ENCODE measurements at regions not wholly inside any gene's neighbourhood (a gene's known extent, or its start where the extent isn't known, plus 50 kb on each side); places are given as distances from the start of the nearest gene placed in this dataset.

DNA sequence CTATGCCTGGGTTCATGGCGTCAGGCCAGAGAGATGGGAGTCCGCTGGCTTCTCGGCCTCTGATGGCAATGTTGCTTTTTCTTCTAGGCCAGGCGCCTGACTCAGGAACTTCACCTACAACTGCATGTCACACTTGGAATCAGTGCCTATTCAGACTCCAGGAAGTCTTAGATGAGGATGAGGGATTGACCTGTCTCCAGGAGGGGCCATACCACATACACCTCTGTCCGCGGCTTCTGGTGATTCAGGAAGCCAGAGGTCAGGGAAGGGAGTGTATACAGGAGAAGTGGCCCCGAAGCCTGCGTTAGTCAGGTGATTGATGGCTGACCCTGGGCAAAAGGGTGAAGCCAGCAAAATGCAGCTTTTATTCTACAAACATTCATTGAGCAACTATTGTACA, 109.1 kb upstream of the RMDN2 start:
- TF ChIP-seq CEBPB (IDR thresholded peaks at IDR 0.05; ENCODE audit: low read depth) (no peak), CBX3 (IDR thresholded peaks at IDR 0.05; ENCODE audit: low read depth) (no peak), SRF (IDR thresholded peaks at IDR 0.05; ENCODE audit: low read depth) (no peak), JUND (IDR thresholded peaks at IDR 0.05) (no peak)
- Histone ChIP-seq H3K27me3 (ENCODE audit: insufficient read depth, low read length) (no peaks in the 10 kb centered on the region), H3K36me3 (ENCODE audit: control insufficient read depth in 1 of 2, insufficient read depth in 2 of 2, low read length in 2 of 2) (no peaks in the 10 kb centered on the region), H3K4me2 (ENCODE audit: low read length) (no peak overlapping the region), H3K9ac (ENCODE audit: low read length) (no peak overlapping the region), H4K20me1 (ENCODE audit: insufficient read depth) (no peaks in the 10 kb centered on the region), H3K4me3 (replicated peaks in 1 of 2; ENCODE audit: low read depth in 1 of 2, low read length in 2 of 2) (no peak overlapping the region), H2AFZ (ENCODE audit: low read depth, low read length, poor library complexity, severe bottlenecking) (no peak overlapping the region), H3K4me1 (ENCODE audit: control insufficient read depth in 1 of 2, insufficient read depth in 2 of 2, low read length in 2 of 2) (no peaks in the 10 kb centered on the region), H3K27ac (ENCODE audit: low read depth, low read length) (no peak overlapping the region), H3K79me2 (ENCODE audit: insufficient read depth, low read length) (no peaks in the 10 kb centered on the region), H3K9me3 (ENCODE audit: control insufficient read depth in 1 of 2, insufficient read depth in 1 of 2, low read depth in 1 of 2, low read length in 2 of 2) (peaks cover 0 to 5% of the 10 kb centered on the region in 2 experiments; a peak in 2 of 4 replicates), H3K9me2 (ENCODE audit: insufficient read depth) (no peaks in the 10 kb centered on the region)
- ATAC-seq (no peak), DNase-seq (ENCODE audit: low read depth, low spot score) (no peak)
- ChIA-PET RAD21 (ENCODE audit: low non-redundant PET in 1 of 2, low total read pairs in 2 of 2, uncharacterized antibody in 2 of 2, unreplicated experiment in 2 of 2) (no interaction called here), POLR2A (no interaction called here), CTCF (no interaction called here)
- intact Hi-C loops (cut with micrococcal nuclease) = no loop called here
- BruUV-seq (replicated peaks) = no TSS peak

- RAD21 ChIA-PET (ENCODE audit: low non-redundant PET in 1 of 2, low total read pairs in 2 of 2, uncharacterized antibody in 2 of 2, unreplicated experiment in 2 of 2) = no interaction called here
- no TSS peak for BruUV-seq (replicated peaks)
- Histone ChIP-seq H3K27me3 (ENCODE audit: insufficient read depth, low read length) (no peaks in the 10 kb centered on the region), H3K4me1 (ENCODE audit: control insufficient read depth in 1 of 2, insufficient read depth in 2 of 2, low read length in 2 of 2) (no peaks in the 10 kb centered on the region), H3K9me2 (ENCODE audit: insufficient read depth) (no peaks in the 10 kb centered on the region), H3K9me3 (ENCODE audit: control insufficient read depth in 1 of 2, insufficient read depth in 1 of 2, low read depth in 1 of 2, low read length in 2 of 2) (peaks cover 0 to 6% of the 10 kb centered on the region in 2 experiments; a peak in 2 of 4 replicates), H3K4me2 (ENCODE audit: low read length) (no peak overlapping the region), H3K79me2 (ENCODE audit: insufficient read depth, low read length) (no peaks in the 10 kb centered on the region), H3K9ac (ENCODE audit: low read length) (no peak overlapping the region), H3K27ac (ENCODE audit: low read depth, low read length) (no peak overlapping the region), H3K4me3 (replicated peaks in 1 of 2; ENCODE audit: low read depth in 1 of 2, low read length in 2 of 2) (no peak overlapping the region), H2AFZ (ENCODE audit: low read depth, low read length, poor library complexity, severe bottlenecking) (no peak overlapping the region), H4K20me1 (ENCODE audit: insufficient read depth) (no peaks in the 10 kb centered on the region), H3K36me3 (ENCODE audit: control insufficient read depth in 1 of 2, insufficient read depth in 2 of 2, low read length in 2 of 2) (no peaks in the 10 kb centered on the region)
- POLR2A ChIA-PET = no interaction called here
- intact Hi-C loops (cut with micrococcal nuclease) = no loop called here
- ATAC-seq (no peak), DNase-seq (ENCODE audit: low read depth, low spot score) (no peak)
- CTCF ChIA-PET = no interaction called here
- TF ChIP-seq ZFX (IDR thresholded peaks at IDR 0.05) = no peak
- TF ChIP-seq CBX3 (IDR thresholded peaks at IDR 0.05; ENCODE audit: low read depth) = no peak
- TF ChIP-seq TCF7L2 (IDR thresholded peaks at IDR 0.05; ENCODE audit: borderline replicate concordance, extremely low read depth, insufficient read depth, insufficient read length) = no peak
- no peak for TF ChIP-seq SIN3A (IDR thresholded peaks at IDR 0.05; ENCODE audit: low read depth)
- no peak for TF ChIP-seq RAD21 (IDR thresholded peaks at IDR 0.05; ENCODE audit: low read depth)
- TF ChIP-seq MAX (IDR thresholded peaks at IDR 0.05) = no peak
- no peak for TF ChIP-seq EZH2phosphoT487 (IDR thresholded peaks at IDR 0.05; ENCODE audit: borderline replicate concordance)
- no peak for TF ChIP-seq ZBTB33 (IDR thresholded peaks at IDR 0.05; ENCODE audit: extremely low read depth, insufficient replicate concordance, low read length)
- no peak for TF ChIP-seq ZNF274 (IDR thresholded peaks at IDR 0.05; ENCODE audit: low read depth, low read length)
- TF ChIP-seq POLR2A (IDR thresholded peaks at IDR 0.05; ENCODE audit: borderline replicate concordance, extremely low read depth, insufficient read depth, insufficient read length) = no peak
- TF ChIP-seq EZH2 (IDR thresholded peaks at IDR 0.05) = no peak
- TF ChIP-seq, protein P1, sequence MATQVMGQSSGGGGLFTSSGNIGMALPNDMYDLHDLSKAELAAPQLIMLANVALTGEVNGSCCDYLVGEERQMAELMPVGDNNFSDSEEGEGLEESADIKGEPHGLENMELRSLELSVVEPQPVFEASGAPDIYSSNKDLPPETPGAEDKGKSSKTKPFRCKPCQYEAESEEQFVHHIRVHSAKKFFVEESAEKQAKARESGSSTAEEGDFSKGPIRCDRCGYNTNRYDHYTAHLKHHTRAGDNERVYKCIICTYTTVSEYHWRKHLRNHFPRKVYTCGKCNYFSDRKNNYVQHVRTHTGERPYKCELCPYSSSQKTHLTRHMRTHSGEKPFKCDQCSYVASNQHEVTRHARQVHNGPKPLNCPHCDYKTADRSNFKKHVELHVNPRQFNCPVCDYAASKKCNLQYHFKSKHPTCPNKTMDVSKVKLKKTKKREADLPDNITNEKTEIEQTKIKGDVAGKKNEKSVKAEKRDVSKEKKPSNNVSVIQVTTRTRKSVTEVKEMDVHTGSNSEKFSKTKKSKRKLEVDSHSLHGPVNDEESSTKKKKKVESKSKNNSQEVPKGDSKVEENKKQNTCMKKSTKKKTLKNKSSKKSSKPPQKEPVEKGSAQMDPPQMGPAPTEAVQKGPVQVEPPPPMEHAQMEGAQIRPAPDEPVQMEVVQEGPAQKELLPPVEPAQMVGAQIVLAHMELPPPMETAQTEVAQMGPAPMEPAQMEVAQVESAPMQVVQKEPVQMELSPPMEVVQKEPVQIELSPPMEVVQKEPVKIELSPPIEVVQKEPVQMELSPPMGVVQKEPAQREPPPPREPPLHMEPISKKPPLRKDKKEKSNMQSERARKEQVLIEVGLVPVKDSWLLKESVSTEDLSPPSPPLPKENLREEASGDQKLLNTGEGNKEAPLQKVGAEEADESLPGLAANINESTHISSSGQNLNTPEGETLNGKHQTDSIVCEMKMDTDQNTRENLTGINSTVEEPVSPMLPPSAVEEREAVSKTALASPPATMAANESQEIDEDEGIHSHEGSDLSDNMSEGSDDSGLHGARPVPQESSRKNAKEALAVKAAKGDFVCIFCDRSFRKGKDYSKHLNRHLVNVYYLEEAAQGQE (IDR thresholded peaks at IDR 0.05; ENCODE audit: low read depth) = no peak
- TF ChIP-seq JUND (IDR thresholded peaks at IDR 0.05) = no peak
- TF ChIP-seq EGR1 (IDR thresholded peaks at IDR 0.05; ENCODE audit: low read depth) = no peak
- TF ChIP-seq SP1 (IDR thresholded peaks at IDR 0.05; ENCODE audit: low read depth) = no peak
- no peak for TF ChIP-seq ELF1 (IDR thresholded peaks at IDR 0.05; ENCODE audit: borderline replicate concordance, low read depth)
Measured at GRCh38 chr2:37816686-37817085, 108.4 kb upstream of the RMDN2 start.

All from HCT116 (cell line).